HG02678 (cell line): ENCODE measurements at regions not wholly inside any gene's neighbourhood (a gene's known extent, or its start where the extent isn't known, plus 50 kb on each side); places are given as distances from the start of the nearest gene placed in this dataset.
"Not testable (repeated sequence)": the region's sequence is repeated elsewhere in the genome, so short reads cannot be mapped to it uniquely, and the experiment has no call there.

Experiments
- ATAC-seq: cut with Tn5 transposase; IDR thresholded peaks from one replicate; pipeline ENCODE4 v1.9.1; 2021; ENCODE audit warnings: mild to moderate bottlenecking, moderate library complexity; ENCODE audit not compliant: unreplicated experiment

GRCh38 chr7:91668217-91668616, 212.3 kb downstream of the MTERF1 start:
- no peak for ATAC-seq

- no peak for ATAC-seq
These were observed 209.3 kb downstream of the MTERF1 start for GRCh38 chr7:91671245-91671644.

GRCh38 chr7:91674470-91674869, 206.0 kb downstream of the MTERF1 start:
- ATAC-seq, result no peak

DNA sequence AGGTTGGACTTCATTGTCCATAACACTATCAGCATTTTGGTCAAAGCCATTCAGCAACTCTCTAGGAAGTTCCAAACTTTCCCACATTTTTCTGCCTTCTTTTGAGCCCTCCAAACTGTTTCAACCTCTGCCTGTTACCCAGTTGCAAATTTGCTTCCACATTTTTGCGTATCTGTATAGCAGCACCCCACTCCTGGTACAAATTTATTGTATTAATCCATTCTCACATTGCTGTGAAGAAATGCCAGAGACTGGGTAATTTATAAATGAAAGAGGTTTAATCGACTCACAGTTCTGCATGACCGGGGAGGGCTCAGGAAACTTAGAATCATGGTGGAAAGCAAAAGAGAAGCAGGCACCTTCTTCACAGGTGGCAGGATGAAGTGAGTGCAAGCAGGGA, 198.8 kb downstream of the MTERF1 start:
- ATAC-seq, result no peak

- ATAC-seq, result no peak
These were observed 196.7 kb downstream of the MTERF1 start for GRCh38 chr7:91683823-91684222.

DNA sequence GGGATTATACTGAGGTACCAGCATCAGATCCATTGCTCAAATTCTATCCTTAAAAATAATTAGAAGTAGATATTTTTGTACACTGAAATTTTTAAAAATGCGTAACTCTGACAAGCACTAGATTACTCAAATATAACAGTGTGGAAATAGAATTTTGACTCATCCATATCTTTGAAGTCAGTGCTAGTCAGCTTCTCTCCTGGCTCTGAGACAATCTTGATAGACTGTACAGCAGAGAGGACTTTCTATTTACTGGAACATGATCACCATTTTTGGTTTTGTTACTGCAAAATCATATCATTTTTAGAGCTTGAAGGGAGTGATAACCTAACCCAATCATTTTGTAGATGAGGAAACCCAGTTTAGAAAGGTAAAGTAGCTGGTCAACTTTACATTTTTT, 195.0 kb downstream of the MTERF1 start:
- no peak for ATAC-seq

GRCh38 chr7:91690541-91691070, 189.9 kb downstream of the MTERF1 start:
- ATAC-seq, result no peak

- no peak for ATAC-seq
These were observed 188.6 kb downstream of the MTERF1 start for GRCh38 chr7:91691865-91692264.

DNA sequence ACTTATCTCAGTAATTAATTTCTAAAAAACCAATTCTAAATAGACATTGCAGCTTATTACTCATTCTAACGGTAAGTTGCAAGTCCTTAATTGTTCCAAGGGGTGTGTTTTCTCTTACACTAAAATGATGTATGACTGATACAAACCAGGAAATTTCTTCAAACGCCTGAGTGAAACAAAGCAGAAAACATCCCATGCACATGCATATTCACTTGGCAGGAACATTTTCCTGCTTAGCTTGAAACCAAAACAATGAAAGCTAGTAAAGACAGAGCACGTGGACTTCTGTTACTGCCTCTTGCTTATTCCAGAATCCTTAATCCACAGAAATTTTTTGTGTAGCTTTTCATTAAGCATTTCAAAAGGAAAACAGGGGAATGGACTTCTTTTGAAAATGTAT, 187.7 kb downstream of the MTERF1 start:
- no peak for ATAC-seq

GRCh38 chr7:91694351-91694841, 186.1 kb downstream of the MTERF1 start:
- ATAC-seq, result no peak

DNA sequence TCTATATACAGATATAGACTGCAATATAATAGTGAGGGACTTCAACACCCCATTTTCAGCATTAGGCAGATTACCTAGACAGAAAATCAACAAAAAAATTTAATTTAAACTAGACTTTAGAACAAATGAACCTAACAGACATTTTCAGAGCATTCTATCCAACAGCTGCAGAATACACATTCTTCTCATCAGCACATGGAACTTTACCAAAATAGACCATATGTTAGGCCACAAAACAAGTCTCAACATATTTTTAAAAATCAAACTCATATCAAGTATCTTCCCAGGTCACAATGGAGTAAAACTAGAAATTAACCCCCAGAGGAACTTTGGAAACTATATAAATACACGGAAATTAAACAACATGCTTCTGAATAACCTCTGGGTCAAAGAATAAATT, 169.6 kb downstream of the MTERF1 start:
- no peak for ATAC-seq

- no peak for ATAC-seq
These were observed 166.8 kb downstream of the MTERF1 start for GRCh38 chr7:91713669-91714068.

DNA sequence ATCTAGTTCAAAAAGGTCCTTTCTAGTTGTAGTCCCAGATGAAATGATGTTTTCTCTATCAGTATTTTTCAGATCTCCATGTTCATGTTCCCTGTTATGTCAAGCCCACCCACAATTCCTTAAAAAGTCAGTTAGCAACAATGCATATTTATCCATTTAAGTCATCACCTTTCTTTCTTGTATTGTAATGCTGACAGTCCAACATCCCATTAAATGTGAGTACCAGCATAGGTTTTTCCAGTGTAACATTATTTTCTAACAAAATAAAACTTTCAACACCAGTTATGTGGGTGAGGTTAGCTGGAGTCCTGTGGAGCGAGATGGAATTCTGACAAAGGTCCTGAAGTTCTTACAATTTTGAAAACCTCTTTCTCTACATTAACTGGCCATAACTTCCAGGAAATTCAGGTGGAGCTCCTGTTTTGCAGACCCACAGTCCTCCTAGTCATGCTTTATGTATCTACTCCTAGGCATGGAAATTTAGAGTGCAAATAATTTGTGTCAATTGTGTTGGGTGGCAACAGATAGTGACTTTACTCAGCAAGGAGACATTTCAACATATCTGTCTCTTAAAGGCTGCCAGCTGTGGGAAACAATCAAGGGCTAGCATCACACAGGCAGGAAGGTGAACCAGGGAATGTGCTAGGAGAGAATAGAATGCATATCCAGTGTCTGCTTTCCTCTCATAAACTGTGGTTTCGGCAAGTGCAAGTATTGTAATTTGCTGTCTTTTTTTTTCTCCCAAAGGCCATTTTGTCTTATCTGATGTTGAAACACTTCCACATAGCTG, 162.6 kb downstream of the MTERF1 start:
- ATAC-seq, result no peak

- ATAC-seq, result no peak
These were observed 161.5 kb downstream of the MTERF1 start for GRCh38 chr7:91719008-91719407.

DNA sequence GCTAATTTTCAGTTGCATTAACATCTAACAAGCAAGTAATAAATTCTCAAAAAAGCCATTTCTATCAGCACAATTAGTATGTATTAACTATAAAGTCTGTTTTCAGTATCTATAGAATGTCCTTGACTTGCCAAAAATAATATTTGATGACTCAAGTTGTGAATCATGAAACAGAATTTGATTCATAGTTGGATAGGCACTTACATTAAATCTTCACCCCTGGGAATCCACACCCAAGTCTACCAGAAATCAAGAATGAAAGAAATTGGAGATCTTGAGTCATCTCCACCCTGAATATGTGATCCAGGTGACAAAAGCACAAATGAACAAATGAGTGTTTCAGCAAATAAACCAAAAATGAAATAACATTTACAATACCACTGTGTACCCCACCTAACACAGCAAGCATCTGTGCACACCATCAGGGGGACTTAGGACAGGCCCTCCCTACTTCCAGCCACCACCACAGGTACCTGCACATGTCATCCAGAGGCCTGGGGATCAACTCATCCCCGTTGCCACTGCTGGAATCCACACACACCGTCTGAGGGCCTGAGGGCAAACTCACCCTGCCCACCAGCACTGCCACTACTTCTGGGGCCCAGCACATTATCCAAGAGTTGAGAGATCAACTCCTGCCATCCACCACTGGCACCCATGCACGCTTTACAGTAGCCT, 160.1 kb downstream of the MTERF1 start:
- ATAC-seq, result no peak

DNA sequence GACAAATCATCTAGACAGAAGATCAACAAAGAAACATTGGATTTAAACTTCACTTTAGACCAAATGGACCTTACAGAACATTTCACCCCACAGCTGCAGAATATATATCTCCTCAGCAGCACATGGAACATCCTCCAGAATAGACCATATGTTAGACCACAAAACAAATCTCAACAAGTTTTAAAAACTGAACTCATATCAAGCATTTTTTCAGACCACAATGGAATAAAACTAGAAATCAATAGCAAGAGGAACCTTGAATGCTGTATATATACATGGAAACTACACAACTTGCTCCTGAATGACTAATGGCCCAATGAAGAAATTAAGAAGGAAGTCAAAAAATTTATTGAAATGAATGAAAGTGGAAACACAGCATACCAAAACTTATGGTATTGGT, 157.7 kb downstream of the MTERF1 start:
- ATAC-seq, result no peak

- not testable (repeated sequence) for ATAC-seq
These were observed 151.5 kb downstream of the MTERF1 start for GRCh38 chr7:91729046-91729445.

DNA sequence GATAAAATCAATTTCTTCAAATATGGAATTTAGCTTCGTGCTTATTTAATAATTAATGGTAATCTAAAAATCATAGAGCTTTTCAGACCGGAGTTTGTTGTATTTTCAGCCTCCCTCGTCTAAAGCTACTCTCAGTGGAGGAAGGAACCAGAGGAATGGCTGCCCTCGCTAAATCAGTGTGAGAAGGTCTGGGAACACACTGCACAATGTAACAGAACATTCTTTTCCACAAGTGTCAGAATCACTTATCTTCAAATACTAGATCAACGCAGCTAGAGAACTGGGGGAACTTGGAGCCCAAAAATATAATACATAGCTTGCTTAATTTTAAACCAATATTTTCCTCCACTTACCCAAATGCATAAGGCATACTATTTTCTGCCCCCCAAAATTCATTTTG, 148.5 kb downstream of the MTERF1 start:
- ATAC-seq, result no peak

DNA sequence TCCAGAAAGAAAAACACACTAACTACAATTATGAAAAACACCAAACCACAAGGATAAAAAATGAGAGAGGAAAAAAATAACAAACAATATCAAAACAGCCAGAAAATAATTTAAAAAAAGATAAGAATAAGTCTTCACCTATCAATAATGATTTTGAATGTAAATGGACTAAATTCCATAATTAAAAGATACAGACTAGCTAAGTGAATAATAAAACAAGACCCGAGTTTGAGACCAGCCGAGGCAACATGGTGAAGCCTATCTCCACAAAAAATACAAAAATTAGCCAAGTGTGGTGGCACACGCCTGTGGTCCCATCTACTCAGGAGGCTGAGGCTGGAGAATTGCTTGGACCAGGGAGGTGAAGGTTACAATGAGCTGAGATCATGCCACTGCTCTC, 131.1 kb downstream of the MTERF1 start:
- no peak for ATAC-seq

DNA sequence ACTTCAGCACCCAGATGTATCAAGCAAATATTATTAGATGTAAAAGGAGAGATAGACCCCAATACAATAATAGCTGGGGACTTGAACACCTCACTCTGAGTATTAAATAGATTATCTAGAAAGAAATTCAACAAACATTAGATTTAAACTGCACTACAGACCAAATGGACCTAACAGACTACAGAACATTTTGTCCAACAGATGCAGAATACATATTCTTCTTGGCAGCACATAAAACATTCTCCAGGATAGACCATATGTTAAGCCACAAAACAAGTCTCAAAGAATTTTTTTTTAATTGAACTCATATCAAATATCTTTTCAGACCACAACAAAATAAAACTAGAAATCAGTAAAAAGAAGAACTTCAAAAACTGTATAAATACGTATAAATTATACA, 130.4 kb downstream of the MTERF1 start:
- ATAC-seq, result no peak

- ATAC-seq, result no peak
These were observed 128.4 kb downstream of the MTERF1 start for GRCh38 chr7:91752102-91752501.

DNA sequence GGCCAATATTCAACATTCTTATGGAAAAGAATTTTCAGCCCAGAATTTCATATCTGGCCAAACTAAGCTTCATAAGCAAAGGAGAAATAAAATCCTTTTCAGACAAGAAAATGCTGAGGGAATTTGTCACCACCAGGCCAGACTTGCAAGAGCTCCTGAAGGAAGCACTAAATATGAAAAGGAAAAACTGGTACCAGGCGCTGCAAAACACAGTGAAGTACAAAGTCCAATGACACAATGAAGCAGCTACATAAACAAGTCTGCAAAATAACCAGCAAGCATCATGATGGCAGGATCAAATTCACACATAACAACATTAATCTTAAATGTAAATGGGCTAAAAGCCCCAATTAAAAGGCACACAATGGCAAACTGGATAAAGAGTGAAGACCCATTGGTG, 126.2 kb downstream of the MTERF1 start:
- not testable (repeated sequence) for ATAC-seq
